HCT116 (cell line): ENCODE measurements at regions not wholly inside any gene's neighbourhood (a gene's known extent, or its start where the extent isn't known, plus 50 kb on each side); places are given as distances from the start of the nearest gene placed in this dataset.

Source experiments
- ATAC-seq: fragments of 200-7000 bp; cut with Tn5 transposase; 2 replicates; pipeline ENCODE4 v1.9.1; 2020; ENCODE audit warnings: mild to moderate bottlenecking, moderate library complexity
- BruUV-seq: library from RNA; stranded (reverse); fragments of 400-500 nt; replicated peaks from 2 replicates; lab custom pipeline; 2021; lab: Mats Ljungman, UMichigan
- CTCF ChIA-PET: fragments of 300-600 bp; sonication (Branson Sonifier 250); formaldehyde crosslinking; loops from one replicate; lab custom pipeline; 2021; ENCODE audit warnings: antibody characterized with exemption; lab: Charles Lee
- POLR2A ChIA-PET: fragments of 300-600, 350-600 bp; sonication (Branson Sonifier 250); formaldehyde crosslinking; loops from one replicate; lab custom pipeline; 2021; ENCODE audit warnings: antibody characterized with exemption; lab: Charles Lee
- RAD21 ChIA-PET, 2 experiments: fragments of 300-600 bp; sonication (Branson Sonifier 250); formaldehyde crosslinking; loops; one replicate each; lab custom pipeline; 2023; ENCODE audit warnings: low total read pairs in 2 of 2; ENCODE audit not compliant: uncharacterized antibody in 2 of 2, unreplicated experiment in 2 of 2, low non-redundant PET in 1 of 2; lab: Charles Lee
- DNase-seq: peaks from one replicate; pipeline ENCODE4 v3.0.0-alpha.2; 2010; ENCODE audit warnings: low read depth, low spot score
- H2AFZ ChIP-seq: fragments of 200-600 bp; shearing (Covaris generic), sonication (generic); 2 replicates; pipeline ENCODE4 v1.6.1; 2017; ENCODE audit warnings: low read depth, mixed run types, mixed read lengths, antibody characterized with exemption, low read length; ENCODE audit not compliant: poor library complexity, severe bottlenecking
- H3K27ac ChIP-seq: 2 replicates; pipeline ENCODE4 v1.5.1; 2012; ENCODE audit warnings: low read depth, low read length
- H3K27me3 ChIP-seq: fragments of 200-600 bp; sonication (generic); 2 replicates; pipeline ENCODE4 v1.6.1; 2016; ENCODE audit warnings: mixed run types, low read length, mixed read lengths; ENCODE audit not compliant: insufficient read depth
- H3K36me3 ChIP-seq, 2 experiments: fragments of 200-500 bp in 1 of 2; fragments of 200-600 bp in 1 of 2; sonication (Bioruptor generic) in 1 of 2; sonication (generic) in 1 of 2; 2 replicates each; pipeline versions ENCODE4 v1.5.1 to v1.6.1; 2014 to 2016; ENCODE audit warnings: low read length in 2 of 2, inconsistent platforms in 1 of 2, mixed read lengths in 1 of 2, mixed run types in 1 of 2; ENCODE audit not compliant: insufficient read depth in 2 of 2, control insufficient read depth in 1 of 2
- H3K4me1 ChIP-seq, 2 experiments: fragments of 200-600 bp in 1 of 2; sonication (generic) in 1 of 2; 2 replicates each; pipeline versions ENCODE4 v1.5.1 to v1.6.1; 2012 to 2017; ENCODE audit warnings: low read length in 2 of 2, inconsistent platforms in 1 of 2, mild to moderate bottlenecking in 1 of 2, mixed read lengths in 1 of 2, mixed run types in 1 of 2, moderate library complexity in 1 of 2; ENCODE audit not compliant: insufficient read depth in 2 of 2, control insufficient read depth in 1 of 2
- H3K4me2 ChIP-seq: fragments of 200-600 bp; sonication (generic); 2 replicates; pipeline ENCODE4 v1.6.1; 2017; ENCODE audit warnings: mixed run types, low read length, mixed read lengths
- H3K4me3 ChIP-seq, 2 experiments: fragments of 200-600 bp in 1 of 2; sonication (generic) in 1 of 2; replicated peaks in 1 of 2; 2 replicates each; pipeline ENCODE4 v1.5.1; 2011 to 2016; ENCODE audit warnings: low read length in 2 of 2, control low read depth in 1 of 2, low read depth in 1 of 2, mild to moderate bottlenecking in 1 of 2, mixed read lengths in 1 of 2, mixed run types in 1 of 2
- H3K79me2 ChIP-seq: fragments of 200-600 bp; sonication (generic); 2 replicates; pipeline ENCODE4 v1.6.1; 2017; ENCODE audit warnings: mild to moderate bottlenecking, mixed run types, low read length, moderate library complexity, mixed read lengths; ENCODE audit not compliant: insufficient read depth
- H3K9ac ChIP-seq: fragments of 200-600 bp; sonication (generic); 2 replicates; pipeline ENCODE4 v1.6.1; 2016; ENCODE audit warnings: low read length, mixed read lengths
- H3K9me2 ChIP-seq: fragments of 200-600 bp; sonication (generic), shearing (Covaris generic); 2 replicates; pipeline ENCODE4 v1.6.1; 2017; ENCODE audit warnings: mixed run types, mild to moderate bottlenecking, moderate library complexity; ENCODE audit not compliant: insufficient read depth
- H3K9me3 ChIP-seq, 2 experiments: fragments of 200-500 bp in 1 of 2; fragments of 200-600 bp in 1 of 2; sonication (Bioruptor generic) in 1 of 2; sonication (generic) in 1 of 2; 2 replicates each; pipeline ENCODE4 v1.6.1; 2014 to 2017; ENCODE audit warnings: low read length in 2 of 2, mixed read lengths in 2 of 2, inconsistent platforms in 1 of 2, low read depth in 1 of 2, mild to moderate bottlenecking in 1 of 2, mixed run types in 1 of 2, moderate library complexity in 1 of 2; ENCODE audit not compliant: control insufficient read depth in 1 of 2, insufficient read depth in 1 of 2
- H4K20me1 ChIP-seq: fragments of 200-600 bp; sonication (generic), shearing (Covaris generic); 2 replicates; pipeline ENCODE4 v1.6.1; 2017; ENCODE audit warnings: mixed run types, mild to moderate bottlenecking, moderate library complexity; ENCODE audit not compliant: insufficient read depth
- CTCF ChIP-seq, 3 experiments: fragments of 200-600 bp in 1 of 3; sonication (generic) in 1 of 3; IDR thresholded peaks in 2 of 3; conservative IDR thresholded peaks in 1 of 3; 2 replicates each; pipeline ENCODE4 v1.5.1; 2012 to 2017; ENCODE audit warnings: low read depth in 2 of 3, low read length in 2 of 3, antibody characterized with exemption in 1 of 3, borderline replicate concordance in 1 of 3, control low read depth in 1 of 3, mild to moderate bottlenecking in 1 of 3, mixed read lengths in 1 of 3, mixed run types in 1 of 3, moderate library complexity in 1 of 3; ENCODE audit not compliant: insufficient read depth in 1 of 3
- EZH2 ChIP-seq: fragments of 200-600 bp; sonication (generic); IDR thresholded peaks from 2 replicates; pipeline ENCODE4 v1.6.1; 2017; ENCODE audit warnings: antibody characterized with exemption, mixed run types
- FOSL1 ChIP-seq: IDR thresholded peaks from 2 replicates; pipeline ENCODE4 v1.6.1; 2012; ENCODE audit warnings: low read depth
- JUND ChIP-seq: IDR thresholded peaks from 2 replicates; pipeline ENCODE4 v1.6.1; 2012
- POLR2A ChIP-seq: IDR thresholded peaks from 2 replicates; pipeline ENCODE4 v1.7.0; 2011; ENCODE audit warnings: borderline replicate concordance; ENCODE audit not compliant: insufficient read depth, insufficient read length; ENCODE audit errors: extremely low read depth
- POLR2AphosphoS5 ChIP-seq: IDR thresholded peaks from 2 replicates; pipeline ENCODE4 v1.6.1; 2011; ENCODE audit warnings: mild to moderate bottlenecking, low read depth, low read length, moderate library complexity
- RAD21 ChIP-seq: IDR thresholded peaks from 2 replicates; pipeline ENCODE4 v1.6.1; 2012; ENCODE audit warnings: low read depth, mild to moderate bottlenecking
- SIN3A ChIP-seq: IDR thresholded peaks from 2 replicates; pipeline ENCODE4 v1.6.1; 2012; ENCODE audit warnings: low read depth
- SP1 ChIP-seq: IDR thresholded peaks from 2 replicates; pipeline ENCODE4 v1.6.1; 2012; ENCODE audit warnings: low read depth
- ZBTB33 ChIP-seq: IDR thresholded peaks from 2 replicates; pipeline ENCODE4 v1.6.1; 2011; ENCODE audit warnings: mild to moderate bottlenecking, low read length, moderate library complexity; ENCODE audit not compliant: insufficient replicate concordance; ENCODE audit errors: extremely low read depth
- ZFX ChIP-seq: fragments of 450-650 bp; IDR thresholded peaks from 2 replicates; pipeline ENCODE4 v1.6.1; 2017
- intact Hi-C: fragments of 100-400 bp; cut with micrococcal nuclease; formaldehyde crosslinking; loops from 2 replicates; pipeline ENCODE4 v1.10.0; 2022

- H3K4me2 ChIP-seq = no peak overlapping the region
- H4K20me1 ChIP-seq = no peaks in the 10 kb centered on the region
- no peaks in the 10 kb centered on the region for H3K9me2 ChIP-seq
- no peak overlapping the region for H3K9ac ChIP-seq
- intact Hi-C loops = no loop called here
- H3K27me3 ChIP-seq = peaks cover 5% of the 10 kb centered on the region; the same call in 1 of the 2 replicates
- DNase-seq (no peak), ATAC-seq (no peak)
- H3K36me3 ChIP-seq = no peaks in the 10 kb centered on the region
- H3K4me3 ChIP-seq = no peak overlapping the region
- ChIA-PET RAD21 (no interaction called here), CTCF (no interaction called here), POLR2A (no interaction called here)
- no peaks in the 10 kb centered on the region for H3K79me2 ChIP-seq
- TF ChIP-seq POLR2A = no peak
- TF ChIP-seq FOSL1 = no peak
- TF ChIP-seq ZFX = no peak
- TF ChIP-seq SIN3A = no peak
- TF ChIP-seq SP1 = no peak
- H2AFZ ChIP-seq = no peak overlapping the region
- BruUV-seq = no TSS peak
- no peaks in the 10 kb centered on the region for H3K9me3 ChIP-seq
- no peak overlapping the region for H3K27ac ChIP-seq
- H3K4me1 ChIP-seq = 0 out of 4 replicates have a peak, but pooled peaks cover 0 to under 1% of the 10 kb centered on the region in 2 experiments
Observed at GRCh38 chr3:186466391-186466974, 77.7 kb downstream of the CRYGS start.

- RAD21 ChIA-PET = no interaction called here
- TF ChIP-seq CTCF (IDR thresholded peaks at IDR 0.05 in 2 of 3, conservative IDR thresholded peaks at IDR 0.05 in 1 of 3; ENCODE audit: borderline replicate concordance in 1 of 3, insufficient read depth in 1 of 3, low read depth in 2 of 3, low read length in 2 of 3) (no peak), EZH2 (no peak), ZFX (no peak), JUND (no peak), RAD21 (no peak), ZBTB33 (no peak), SP1 (no peak), POLR2AphosphoS5 (no peak), SIN3A (no peak)
- Histone ChIP-seq H3K9me2 (no peaks in the 10 kb centered on the region), H4K20me1 (no peaks in the 10 kb centered on the region), H3K27me3 (peaks cover 2% of the 10 kb centered on the region; the same call in 1 of the 2 replicates), H3K9ac (no peak overlapping the region), H3K4me1 (peaks cover 0 to 3% of the 10 kb centered on the region in 2 experiments; a peak in 1 of 4 replicates), H3K4me2 (no peak overlapping the region), H3K36me3 (no peaks in the 10 kb centered on the region), H2AFZ (no peak overlapping the region), H3K4me3 (no peak overlapping the region), H3K27ac (no peak overlapping the region), H3K79me2 (no peaks in the 10 kb centered on the region), H3K9me3 (no peaks in the 10 kb centered on the region)
- no peak for DNase-seq
- no peak for ATAC-seq
- POLR2A ChIA-PET = no interaction called here
- intact Hi-C loops = no loop called here
- no TSS peak for BruUV-seq
- CTCF ChIA-PET = no interaction called here
Observed at GRCh38 chr3:186465508-186465907, 78.7 kb downstream of the CRYGS start.
